H9 (cell line): ENCODE measurements at regions not wholly inside any gene's neighbourhood (a gene's known extent, or its start where the extent isn't known, plus 50 kb on each side); places are given as distances from the start of the nearest gene placed in this dataset.

Experiments
- DNase-seq: peaks from one replicate; pipeline ENCODE4 v3.0.0-alpha.2; 2017
- H2AFZ ChIP-seq: one replicate; pipeline ENCODE4 v1.6.1; 2013; ENCODE audit warnings: mild to moderate bottlenecking, low read length, control low read depth, moderate library complexity
- H2AK5ac ChIP-seq: 2 replicates; pipeline ENCODE4 v1.6.1; 2013; ENCODE audit warnings: low read length, control low read depth, mixed read lengths; ENCODE audit not compliant: insufficient read length
- H2BK120ac ChIP-seq: one replicate; pipeline ENCODE4 v1.6.1; 2013; ENCODE audit warnings: low read depth, mild to moderate bottlenecking, low read length, control low read depth, inconsistent platforms; ENCODE audit not compliant: poor library complexity, severe bottlenecking
- H2BK12ac ChIP-seq: 2 replicates; pipeline ENCODE4 v1.6.1; 2013; ENCODE audit warnings: low read length, control low read depth, mixed read lengths, low read depth; ENCODE audit not compliant: insufficient read length
- H2BK15ac ChIP-seq: 2 replicates; pipeline ENCODE4 v1.6.1; 2013; ENCODE audit warnings: low read depth, low read length, control low read depth
- H2BK20ac ChIP-seq: one replicate; pipeline ENCODE4 v1.6.1; 2013; ENCODE audit warnings: low read depth, mild to moderate bottlenecking, low read length, control low read depth, inconsistent platforms; ENCODE audit not compliant: poor library complexity, severe bottlenecking
- H2BK5ac ChIP-seq: 2 replicates; pipeline ENCODE4 v1.6.1; 2013; ENCODE audit warnings: low read length, control low read depth, mixed read lengths; ENCODE audit not compliant: insufficient read length
- H3K14ac ChIP-seq: 2 replicates; pipeline ENCODE4 v1.6.1; 2013; ENCODE audit warnings: low read length, control low read depth; ENCODE audit not compliant: insufficient read depth
- H3K18ac ChIP-seq: 2 replicates; pipeline ENCODE4 v1.6.1; 2013; ENCODE audit warnings: low read depth, mild to moderate bottlenecking, mixed read lengths, low read length, control low read depth; ENCODE audit not compliant: insufficient read length
- H3K23ac ChIP-seq: 2 replicates; pipeline ENCODE4 v1.6.1; 2013; ENCODE audit warnings: low read length, control low read depth, mixed read lengths, low read depth; ENCODE audit not compliant: insufficient read length
- H3K23me2 ChIP-seq: 2 replicates; pipeline ENCODE4 v1.6.1; 2013; ENCODE audit warnings: low read depth, mild to moderate bottlenecking, mixed read lengths, low read length, control low read depth; ENCODE audit not compliant: insufficient read length, poor library complexity, severe bottlenecking
- H3K27ac ChIP-seq: 2 replicates; pipeline ENCODE4 v1.5.1; 2013; ENCODE audit warnings: low read length, control low read depth, mixed read lengths, low read depth; ENCODE audit not compliant: insufficient read length
- H3K27me3 ChIP-seq: 2 replicates; pipeline ENCODE4 v1.6.1; 2013; ENCODE audit warnings: low read length, control low read depth, inconsistent platforms; ENCODE audit not compliant: insufficient read depth
- H3K4ac ChIP-seq: 2 replicates; pipeline ENCODE4 v1.6.1; 2013; ENCODE audit warnings: low read depth, mild to moderate bottlenecking, control low read depth, inconsistent platforms, low read length, moderate library complexity
- H3K4me1 ChIP-seq: 2 replicates; pipeline ENCODE4 v1.6.1; 2013; ENCODE audit warnings: low read length, control low read depth, inconsistent platforms; ENCODE audit not compliant: insufficient read depth
- H3K4me2 ChIP-seq: 2 replicates; pipeline ENCODE4 v1.6.1; 2013; ENCODE audit warnings: low read length, control low read depth, mixed read lengths; ENCODE audit not compliant: insufficient read length, insufficient read depth
- H3K56ac ChIP-seq: 2 replicates; pipeline ENCODE4 v1.6.1; 2013; ENCODE audit warnings: low read depth, mild to moderate bottlenecking, mixed read lengths, low read length, control low read depth; ENCODE audit not compliant: insufficient read length
- H3K79me1 ChIP-seq: 2 replicates; pipeline ENCODE4 v1.6.1; 2013; ENCODE audit warnings: low read depth, mild to moderate bottlenecking, moderate library complexity, low read length, control low read depth, inconsistent platforms; ENCODE audit not compliant: insufficient read depth, poor library complexity, severe bottlenecking
- H3K79me2 ChIP-seq: 2 replicates; pipeline ENCODE4 v1.6.1; 2013; ENCODE audit warnings: low read length, control low read depth, inconsistent platforms; ENCODE audit not compliant: insufficient read depth
- H3K9ac ChIP-seq: 2 replicates; pipeline ENCODE4 v1.6.1; 2013; ENCODE audit warnings: low read length, control low read depth, mixed read lengths; ENCODE audit not compliant: insufficient read length; ENCODE audit errors: extremely low read depth
- H3K9me3 ChIP-seq: one replicate; pipeline ENCODE4 v1.6.1; 2013; ENCODE audit warnings: low read depth, low read length, inconsistent platforms; ENCODE audit not compliant: control insufficient read depth
- H3T11ph ChIP-seq: one replicate; pipeline ENCODE4 v1.6.1; 2013; ENCODE audit warnings: mild to moderate bottlenecking, low read length, control low read depth, inconsistent platforms
- H4K20me1 ChIP-seq: one replicate; pipeline ENCODE4 v1.6.1; 2013; ENCODE audit not compliant: control insufficient read depth, insufficient read length, insufficient read depth
- H4K5ac ChIP-seq: 2 replicates; pipeline ENCODE4 v1.6.1; 2013; ENCODE audit warnings: low read depth, mild to moderate bottlenecking, mixed read lengths, low read length, control low read depth; ENCODE audit not compliant: insufficient read length
- H4K8ac ChIP-seq: replicated peaks from 2 replicates; pipeline ENCODE4 v1.6.1; 2013; ENCODE audit warnings: low read length, control low read depth, mixed read lengths, low read depth; ENCODE audit not compliant: insufficient read length
- H4K91ac ChIP-seq: 2 replicates; pipeline ENCODE4 v1.6.1; 2013; ENCODE audit warnings: low read depth, mild to moderate bottlenecking, moderate library complexity, mixed read lengths, low read length, control low read depth; ENCODE audit not compliant: insufficient read length
- H3K27ac Mint-ChIP-seq, 3 experiments: 2 replicates in 2 of 3; 3 replicates in 1 of 3; pipeline ENCODE4 v1.8.0; 2020 to 2021; ENCODE audit warnings: mixed read lengths in 3 of 3, mild to moderate bottlenecking in 1 of 3, moderate library complexity in 1 of 3
- H3K27me3 Mint-ChIP-seq: 2 replicates; pipeline ENCODE4 v1.8.0; 2021; ENCODE audit warnings: low read depth, mild to moderate bottlenecking, moderate library complexity, mixed read lengths
- H3K36me3 Mint-ChIP-seq, 3 experiments: 2 replicates in 2 of 3; 3 replicates in 1 of 3; pipeline ENCODE4 v1.8.0; 2020 to 2021; ENCODE audit warnings: low read depth in 3 of 3, mixed read lengths in 3 of 3; ENCODE audit not compliant: insufficient read depth in 1 of 3
- H3K4me1 Mint-ChIP-seq, 2 experiments: 2 replicates each; pipeline ENCODE4 v1.8.0; 2020; ENCODE audit warnings: mixed read lengths in 2 of 2
- H3K4me3 Mint-ChIP-seq, 2 experiments: 2 replicates in 1 of 2; 3 replicates in 1 of 2; pipeline ENCODE4 v1.8.0; 2020 to 2021; ENCODE audit warnings: mild to moderate bottlenecking in 2 of 2, mixed read lengths in 2 of 2, moderate library complexity in 1 of 2
- H3K9me3 Mint-ChIP-seq, 2 experiments: 2 replicates in 1 of 2; 3 replicates in 1 of 2; pipeline ENCODE4 v1.8.0; 2020; ENCODE audit warnings: mild to moderate bottlenecking in 2 of 2, mixed read lengths in 2 of 2, moderate library complexity in 1 of 2
- WGBS: extraction: QIAGEN DNeasy Blood & Tissue Kit; methylation state at CpG from one replicate; pipeline ENCODE4 v1.1.7; 2013; ENCODE audit warnings: missing lambda C conversion rate, low lambda C conversion rate, mixed read lengths; ENCODE audit not compliant: insufficient read length; ENCODE audit errors: extremely low coverage; 5-methylcytosine and 5-hydroxymethylcytosine counted together
- TF ChIP-seq, protein P1 (sequence below): fragments of 200-600 bp; sonication (generic); conservative IDR thresholded peaks from 3 replicates; pipeline ENCODE4 v1.8.0; 2021; ENCODE audit warnings: antibody characterized with exemption, mild to moderate bottlenecking

DNA sequence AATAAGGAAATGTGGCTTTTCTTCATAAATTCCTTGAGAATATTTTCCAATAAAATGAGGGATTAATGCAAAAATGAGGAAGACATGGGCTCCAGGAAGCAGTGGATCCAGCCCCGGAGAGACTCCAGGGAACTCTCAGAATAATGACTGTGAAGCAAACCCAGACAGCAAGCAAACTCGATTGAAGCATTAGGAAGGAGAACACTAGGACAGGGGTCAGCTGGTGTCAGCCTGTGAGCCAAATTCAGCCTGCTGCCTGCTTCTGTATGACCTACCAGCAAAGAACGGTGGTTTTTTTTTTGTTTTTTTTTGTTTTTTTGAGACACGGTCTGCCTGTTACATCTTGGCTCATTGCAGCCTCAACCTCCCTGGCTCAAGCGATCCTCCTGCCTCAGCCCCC, 133.9 kb upstream of the FOXN2 start:
- no CpG with 5 or more reads among the region's 5 CpGs for WGBS
- no peak overlapping the region for H3K4me3 Mint-ChIP-seq
- Histone ChIP-seq H2BK120ac (no peak overlapping the region), H2BK5ac (no peak overlapping the region), H2BK20ac (no peak overlapping the region), H3K56ac (no peak overlapping the region), H3K79me2 (no peaks in the 10 kb centered on the region), H2AFZ (no peak overlapping the region), H3K4ac (no peak overlapping the region), H3K27ac (no peak overlapping the region), H3K23me2 (no peaks in the 10 kb centered on the region), H3K4me1 (no peaks in the 10 kb centered on the region), H4K91ac (no peak overlapping the region), H3T11ph (no peak overlapping the region), H3K79me1 (no peaks in the 10 kb centered on the region), H2BK15ac (no peak overlapping the region), H3K27me3 (no peaks in the 10 kb centered on the region), H3K4me2 (no peak overlapping the region), H4K8ac (no peak overlapping the region), H3K18ac (no peak overlapping the region), H4K5ac (no peak overlapping the region), H3K9ac (no peak overlapping the region), H3K14ac (no peak overlapping the region), H2BK12ac (no peak overlapping the region), H2AK5ac (no peak overlapping the region), H4K20me1 (no peaks in the 10 kb centered on the region), H3K23ac (no peak overlapping the region), H3K9me3 (no peaks in the 10 kb centered on the region)
- peaks cover 5 to 6% of the 10 kb centered on the region in 2 experiments for H3K4me1 Mint-ChIP-seq
- peaks cover 0 to 4% (median 3%) of the 10 kb centered on the region in 3 experiments; a peak in 1 of 7 replicates for H3K36me3 Mint-ChIP-seq
- no peaks in the 10 kb centered on the region for H3K27me3 Mint-ChIP-seq
- 0 out of 5 replicates have a peak, but pooled peaks cover 0 to 2% of the 10 kb centered on the region in 2 experiments for H3K9me3 Mint-ChIP-seq
- DNase-seq, result no peak
- H3K27ac Mint-ChIP-seq, result 0 out of 7 replicates have a peak overlapping the region, but pooled peaks of 1 of the 3 experiments have one; percentile 32
- TF ChIP-seq, protein P1, sequence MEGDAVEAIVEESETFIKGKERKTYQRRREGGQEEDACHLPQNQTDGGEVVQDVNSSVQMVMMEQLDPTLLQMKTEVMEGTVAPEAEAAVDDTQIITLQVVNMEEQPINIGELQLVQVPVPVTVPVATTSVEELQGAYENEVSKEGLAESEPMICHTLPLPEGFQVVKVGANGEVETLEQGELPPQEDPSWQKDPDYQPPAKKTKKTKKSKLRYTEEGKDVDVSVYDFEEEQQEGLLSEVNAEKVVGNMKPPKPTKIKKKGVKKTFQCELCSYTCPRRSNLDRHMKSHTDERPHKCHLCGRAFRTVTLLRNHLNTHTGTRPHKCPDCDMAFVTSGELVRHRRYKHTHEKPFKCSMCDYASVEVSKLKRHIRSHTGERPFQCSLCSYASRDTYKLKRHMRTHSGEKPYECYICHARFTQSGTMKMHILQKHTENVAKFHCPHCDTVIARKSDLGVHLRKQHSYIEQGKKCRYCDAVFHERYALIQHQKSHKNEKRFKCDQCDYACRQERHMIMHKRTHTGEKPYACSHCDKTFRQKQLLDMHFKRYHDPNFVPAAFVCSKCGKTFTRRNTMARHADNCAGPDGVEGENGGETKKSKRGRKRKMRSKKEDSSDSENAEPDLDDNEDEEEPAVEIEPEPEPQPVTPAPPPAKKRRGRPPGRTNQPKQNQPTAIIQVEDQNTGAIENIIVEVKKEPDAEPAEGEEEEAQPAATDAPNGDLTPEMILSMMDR, result no peak
